Nephron progenitor cell (in vitro differentiated cells): ENCODE measurements at regions not wholly inside any gene's neighbourhood (a gene's known extent, or its start where the extent isn't known, plus 50 kb on each side); places are given as distances from the start of the nearest gene placed in this dataset.

Source experiments
- DNase-seq: peaks from one replicate; pipeline ENCODE4 v3.0.0; 2021
- H3K27ac Mint-ChIP-seq: 2 replicates; pipeline ENCODE4 v1.8.0; 2021; ENCODE audit warnings: mild to moderate bottlenecking, moderate library complexity, mixed read lengths
- H3K27me3 Mint-ChIP-seq: 2 replicates; pipeline ENCODE4 v1.8.0; 2021; ENCODE audit warnings: mild to moderate bottlenecking, low read depth, mixed read lengths; ENCODE audit not compliant: poor library complexity
- H3K36me3 Mint-ChIP-seq: 2 replicates; pipeline ENCODE4 v1.8.0; 2021; ENCODE audit warnings: low read depth, mixed read lengths
- H3K4me1 Mint-ChIP-seq: 2 replicates; pipeline ENCODE4 v1.8.0; 2021; ENCODE audit warnings: mixed read lengths
- H3K4me3 Mint-ChIP-seq: 2 replicates; pipeline ENCODE4 v1.8.0; 2021; ENCODE audit warnings: mild to moderate bottlenecking, moderate library complexity, mixed read lengths
- H3K9me3 Mint-ChIP-seq: 2 replicates; pipeline ENCODE4 v1.8.0; 2021; ENCODE audit warnings: mild to moderate bottlenecking, moderate library complexity, mixed read lengths
- TF ChIP-seq, protein P1 (sequence below): fragments of 200-600 bp; sonication (generic); IDR thresholded peaks from 2 replicates; pipeline ENCODE4 v1.5.0; 2021; ENCODE audit warnings: antibody characterized with exemption

DNA sequence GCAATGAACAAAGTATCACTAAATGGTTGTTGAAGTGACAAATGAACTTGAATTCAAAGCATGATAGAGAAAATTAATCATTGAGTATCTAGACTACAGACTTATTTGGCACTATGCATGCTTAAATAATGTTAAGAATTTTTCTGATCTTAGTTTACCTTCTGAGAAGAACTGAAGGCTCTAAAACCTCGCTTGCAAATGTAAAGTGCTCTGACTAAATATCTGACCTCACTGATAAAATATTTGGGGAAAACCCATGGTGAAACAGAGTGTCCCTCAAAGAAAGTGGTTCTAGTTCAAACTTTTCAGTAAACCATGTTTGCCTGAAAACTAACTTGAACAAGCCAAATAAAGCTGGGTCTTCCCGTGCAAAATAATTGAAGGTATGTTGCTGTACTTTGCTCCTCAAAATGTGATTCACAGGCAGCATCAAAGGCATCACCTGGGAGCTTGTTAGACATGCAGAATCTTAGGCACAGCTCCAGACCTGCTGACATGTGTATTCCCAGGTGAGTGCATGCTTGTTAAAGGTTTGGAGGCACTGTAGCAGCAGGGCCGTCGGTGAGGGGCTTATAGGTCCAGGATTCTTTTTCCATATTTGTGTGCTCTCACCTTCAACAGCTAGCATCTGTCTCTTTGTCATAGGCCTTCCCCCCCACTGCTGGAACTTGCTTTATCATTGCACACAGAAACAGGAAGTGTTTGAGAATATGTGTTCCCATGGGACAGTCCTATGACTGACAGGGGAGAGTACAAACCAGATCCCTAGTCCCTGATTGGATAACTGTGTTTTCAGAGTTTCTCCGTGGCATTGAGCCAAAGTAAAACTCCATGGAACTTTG lies 524.2 kb upstream of the LMCD1 start:
- Mint-ChIP-seq H3K27me3 (no peaks in the 10 kb centered on the region), H3K36me3 (no peaks in the 10 kb centered on the region), H3K4me1 (no peaks in the 10 kb centered on the region), H3K27ac (no peak overlapping the region), H3K9me3 (no peaks in the 10 kb centered on the region), H3K4me3 (no peak overlapping the region)
- TF ChIP-seq, protein P1, sequence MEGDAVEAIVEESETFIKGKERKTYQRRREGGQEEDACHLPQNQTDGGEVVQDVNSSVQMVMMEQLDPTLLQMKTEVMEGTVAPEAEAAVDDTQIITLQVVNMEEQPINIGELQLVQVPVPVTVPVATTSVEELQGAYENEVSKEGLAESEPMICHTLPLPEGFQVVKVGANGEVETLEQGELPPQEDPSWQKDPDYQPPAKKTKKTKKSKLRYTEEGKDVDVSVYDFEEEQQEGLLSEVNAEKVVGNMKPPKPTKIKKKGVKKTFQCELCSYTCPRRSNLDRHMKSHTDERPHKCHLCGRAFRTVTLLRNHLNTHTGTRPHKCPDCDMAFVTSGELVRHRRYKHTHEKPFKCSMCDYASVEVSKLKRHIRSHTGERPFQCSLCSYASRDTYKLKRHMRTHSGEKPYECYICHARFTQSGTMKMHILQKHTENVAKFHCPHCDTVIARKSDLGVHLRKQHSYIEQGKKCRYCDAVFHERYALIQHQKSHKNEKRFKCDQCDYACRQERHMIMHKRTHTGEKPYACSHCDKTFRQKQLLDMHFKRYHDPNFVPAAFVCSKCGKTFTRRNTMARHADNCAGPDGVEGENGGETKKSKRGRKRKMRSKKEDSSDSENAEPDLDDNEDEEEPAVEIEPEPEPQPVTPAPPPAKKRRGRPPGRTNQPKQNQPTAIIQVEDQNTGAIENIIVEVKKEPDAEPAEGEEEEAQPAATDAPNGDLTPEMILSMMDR = no peak
- no peak for DNase-seq

DNA sequence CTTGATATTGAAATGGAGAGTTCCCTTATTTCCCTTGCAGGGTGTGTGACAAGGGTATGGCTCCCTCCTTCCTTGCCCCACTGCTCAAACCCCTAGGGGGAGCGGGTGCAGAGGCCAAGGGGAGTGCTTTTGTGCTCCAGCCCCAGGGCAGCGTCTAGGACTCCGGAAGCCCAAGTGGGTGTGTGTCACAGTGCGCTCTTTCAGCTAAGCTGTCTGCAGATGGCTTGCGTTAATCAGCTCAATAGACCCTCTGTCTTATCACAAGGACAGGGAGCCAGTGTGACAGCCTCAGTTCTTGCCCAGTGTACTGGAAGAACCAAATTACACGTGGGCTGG lies 523.6 kb upstream of the LMCD1 start:
- Mint-ChIP-seq H3K9me3 (no peaks in the 10 kb centered on the region), H3K27me3 (no peaks in the 10 kb centered on the region), H3K36me3 (no peaks in the 10 kb centered on the region), H3K27ac (no peak overlapping the region), H3K4me1 (no peaks in the 10 kb centered on the region), H3K4me3 (no peak overlapping the region)
- TF ChIP-seq, protein P1 = no peak
- DNase-seq = no peak

DNA sequence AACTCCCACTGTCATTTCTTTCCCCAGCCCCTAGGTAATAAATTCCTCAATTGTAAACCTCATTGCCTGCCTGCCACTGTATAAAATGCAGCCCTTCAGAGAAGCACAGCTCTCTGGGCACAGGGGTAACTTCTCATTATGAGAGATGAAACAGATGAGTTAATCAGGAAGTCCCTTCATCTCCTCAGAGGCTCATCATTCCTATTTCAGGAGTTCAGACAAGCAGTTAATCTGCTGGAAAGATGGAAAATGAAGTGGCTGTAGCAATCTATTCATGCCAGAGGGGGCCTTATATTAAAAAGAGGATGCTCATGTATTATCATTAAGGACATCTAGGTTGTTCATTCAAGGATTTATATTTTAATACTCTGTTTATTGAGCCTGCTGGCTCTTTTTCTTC lies 519.5 kb upstream of the LMCD1 start:
- TF ChIP-seq, protein P1 = no peak
- no peaks in the 10 kb centered on the region for H3K27me3 Mint-ChIP-seq

DNA sequence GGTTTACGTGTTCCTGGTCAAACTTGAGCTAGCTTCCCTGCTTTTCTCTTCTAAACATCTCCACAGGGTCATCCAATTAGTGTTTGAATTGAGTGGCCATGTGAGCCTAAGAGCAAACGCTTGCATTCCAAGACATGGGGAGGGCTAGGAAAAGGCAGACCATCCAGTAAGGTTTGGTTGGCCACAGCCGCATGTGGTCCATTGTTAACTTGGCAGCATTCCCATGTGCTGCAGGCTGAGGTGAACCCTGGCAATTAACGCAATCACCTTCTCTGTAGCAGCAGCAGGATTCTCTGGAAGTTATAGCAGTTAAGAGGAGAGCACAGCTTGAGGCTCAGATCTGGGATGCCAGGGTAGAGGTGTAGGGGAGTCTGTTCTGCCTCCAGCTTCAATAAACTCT lies 502.2 kb upstream of the LMCD1 start:
- no peak overlapping the region for H3K4me3 Mint-ChIP-seq
- TF ChIP-seq, protein P1 = no peak
- H3K4me1 Mint-ChIP-seq = no peaks in the 10 kb centered on the region
- H3K36me3 Mint-ChIP-seq = no peaks in the 10 kb centered on the region
- no peak for DNase-seq
- no peak overlapping the region for H3K27ac Mint-ChIP-seq
- peaks cover 3% of the 10 kb centered on the region for H3K27me3 Mint-ChIP-seq
- H3K9me3 Mint-ChIP-seq = no peaks in the 10 kb centered on the region

More for the DNA sequence above, 519.5 kb upstream of the LMCD1 start:
- Mint-ChIP-seq H3K9me3 (no peaks in the 10 kb centered on the region), H3K27ac (no peak overlapping the region), H3K4me1 (no peaks in the 10 kb centered on the region), H3K4me3 (no peak overlapping the region), H3K36me3 (no peaks in the 10 kb centered on the region)
- DNase-seq = no peak

- H3K4me3 Mint-ChIP-seq = no peak overlapping the region
- DNase-seq = no peak
- no peaks in the 10 kb centered on the region for H3K9me3 Mint-ChIP-seq
- H3K27ac Mint-ChIP-seq = no peak overlapping the region
- no peaks in the 10 kb centered on the region for H3K4me1 Mint-ChIP-seq
- H3K27me3 Mint-ChIP-seq = peaks cover 3% of the 10 kb centered on the region
- no peaks in the 10 kb centered on the region for H3K36me3 Mint-ChIP-seq
- TF ChIP-seq, protein P1 = no peak
Measured at GRCh38 chr3:8001307-8001706, 500.3 kb upstream of the LMCD1 start.

GRCh38 chr3:8001712-8002111 lies 499.9 kb upstream of the LMCD1 start:
- Mint-ChIP-seq H3K9me3 (no peaks in the 10 kb centered on the region), H3K27ac (no peak overlapping the region), H3K4me1 (no peaks in the 10 kb centered on the region), H3K27me3 (peaks cover 3% of the 10 kb centered on the region), H3K36me3 (no peaks in the 10 kb centered on the region), H3K4me3 (no peak overlapping the region)
- TF ChIP-seq, protein P1 = no peak
- DNase-seq = no peak
